ENCODE measurements at regions not wholly inside any gene's neighbourhood (a gene's known extent, or its start where the extent isn't known, plus 50 kb on each side); places are given as distances from the start of the nearest gene placed in this dataset.

DNA sequence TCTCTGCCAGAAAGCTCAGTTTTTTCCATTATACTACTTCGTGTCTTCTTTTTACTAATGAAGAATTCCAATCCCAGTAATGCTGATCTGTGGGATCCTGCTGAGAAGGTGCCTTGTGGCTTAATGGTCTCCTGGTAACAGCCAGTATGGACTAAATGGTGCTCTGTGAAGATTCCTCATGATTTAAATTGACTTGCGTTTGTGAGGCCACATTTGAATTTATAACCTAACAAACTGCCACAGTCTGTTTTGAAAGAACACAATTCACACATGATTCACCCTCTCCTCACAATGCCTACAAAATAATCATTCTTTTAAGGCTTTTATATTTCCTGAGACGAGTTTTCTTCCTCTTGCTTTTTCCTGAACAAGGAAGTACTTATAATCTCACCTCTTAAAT, 140.0 kb downstream of the MBL2 start:
- no peak for TF ChIP-seq ZFX (IDR thresholded peaks at IDR 0.05)
- TF ChIP-seq, protein P1, sequence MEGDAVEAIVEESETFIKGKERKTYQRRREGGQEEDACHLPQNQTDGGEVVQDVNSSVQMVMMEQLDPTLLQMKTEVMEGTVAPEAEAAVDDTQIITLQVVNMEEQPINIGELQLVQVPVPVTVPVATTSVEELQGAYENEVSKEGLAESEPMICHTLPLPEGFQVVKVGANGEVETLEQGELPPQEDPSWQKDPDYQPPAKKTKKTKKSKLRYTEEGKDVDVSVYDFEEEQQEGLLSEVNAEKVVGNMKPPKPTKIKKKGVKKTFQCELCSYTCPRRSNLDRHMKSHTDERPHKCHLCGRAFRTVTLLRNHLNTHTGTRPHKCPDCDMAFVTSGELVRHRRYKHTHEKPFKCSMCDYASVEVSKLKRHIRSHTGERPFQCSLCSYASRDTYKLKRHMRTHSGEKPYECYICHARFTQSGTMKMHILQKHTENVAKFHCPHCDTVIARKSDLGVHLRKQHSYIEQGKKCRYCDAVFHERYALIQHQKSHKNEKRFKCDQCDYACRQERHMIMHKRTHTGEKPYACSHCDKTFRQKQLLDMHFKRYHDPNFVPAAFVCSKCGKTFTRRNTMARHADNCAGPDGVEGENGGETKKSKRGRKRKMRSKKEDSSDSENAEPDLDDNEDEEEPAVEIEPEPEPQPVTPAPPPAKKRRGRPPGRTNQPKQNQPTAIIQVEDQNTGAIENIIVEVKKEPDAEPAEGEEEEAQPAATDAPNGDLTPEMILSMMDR (conservative IDR thresholded peaks at IDR 0.05): no peak
- no peak overlapping the region for H3K27ac ChIP-seq

- no peak overlapping the region for H3K27ac ChIP-seq
- TF ChIP-seq, protein P1 (conservative IDR thresholded peaks at IDR 0.05): no peak
- no peak for TF ChIP-seq ZFX (IDR thresholded peaks at IDR 0.05)
Measured at GRCh38 chr10:52633266-52633665, 139.3 kb downstream of the MBL2 start.

DNA sequence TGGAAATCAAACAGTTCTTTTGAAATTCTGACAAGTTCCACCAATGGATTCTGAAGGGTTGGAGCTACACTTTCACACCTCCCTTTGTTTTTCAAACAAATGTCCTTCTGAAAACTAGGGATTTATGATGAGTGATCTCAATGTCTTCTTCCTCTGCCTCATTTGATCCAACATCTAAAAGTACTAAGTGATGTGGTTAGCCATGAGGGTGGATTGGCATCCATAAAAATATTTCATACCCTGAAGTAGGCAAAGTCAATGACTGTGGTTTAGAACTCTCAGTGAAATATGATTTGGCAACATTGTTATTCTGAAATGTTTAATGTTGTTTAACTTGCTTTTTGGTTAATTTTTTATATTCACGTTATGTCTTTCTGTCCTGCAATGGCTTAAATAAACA, 136.9 kb downstream of the MBL2 start:
- TF ChIP-seq, protein P1 (conservative IDR thresholded peaks at IDR 0.05): no peak
- no peak for TF ChIP-seq ZFX (IDR thresholded peaks at IDR 0.05)
- no peak overlapping the region for H3K27ac ChIP-seq

- no peak for TF ChIP-seq ZFX (IDR thresholded peaks at IDR 0.05)
- TF ChIP-seq, protein P1 (conservative IDR thresholded peaks at IDR 0.05): no peak
- no peak overlapping the region for H3K27ac ChIP-seq
Measured at GRCh38 chr10:52636874-52637273, 135.7 kb downstream of the MBL2 start.

DNA sequence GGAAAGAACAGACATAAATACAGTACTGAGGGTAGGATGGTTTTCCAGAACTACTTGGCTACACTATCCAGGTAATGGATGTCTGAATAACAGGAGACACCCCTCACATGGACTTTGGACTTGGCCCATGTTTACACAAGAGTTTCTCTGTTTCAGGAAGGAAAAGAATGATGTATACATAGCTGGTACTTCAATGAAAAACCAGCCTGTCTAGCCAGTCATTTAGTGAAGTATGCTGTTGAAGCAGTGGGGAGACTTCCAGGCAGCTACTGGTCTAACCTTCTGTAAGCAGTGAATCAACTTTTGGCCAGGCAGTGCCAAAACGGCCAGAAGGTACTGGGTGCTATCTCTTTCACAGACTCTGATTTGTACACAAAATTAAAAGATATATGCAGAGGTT, 135.0 kb downstream of the MBL2 start:
- no peak overlapping the region for H3K27ac ChIP-seq
- TF ChIP-seq ZFX (IDR thresholded peaks at IDR 0.05): no peak
- TF ChIP-seq, protein P1 (conservative IDR thresholded peaks at IDR 0.05): no peak

DNA sequence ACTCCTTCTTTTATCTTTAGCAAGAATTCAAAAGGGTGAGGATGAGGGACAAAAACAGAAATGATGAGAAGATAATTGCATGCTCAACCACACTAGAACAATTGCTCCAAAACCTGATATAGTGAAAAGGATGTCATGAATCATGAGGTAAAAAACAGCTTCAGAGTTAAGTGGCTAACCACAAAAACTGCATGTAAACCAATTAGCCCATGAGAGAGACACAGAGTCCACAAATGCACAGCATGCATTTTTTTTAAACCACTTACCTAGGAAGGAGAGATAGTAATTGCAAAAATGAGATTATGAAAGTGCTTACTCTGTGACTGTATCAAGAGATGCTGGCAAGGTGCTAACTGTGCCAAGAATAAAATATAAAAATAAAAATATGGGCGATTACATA, 132.9 kb downstream of the MBL2 start:
- TF ChIP-seq, protein P1 (conservative IDR thresholded peaks at IDR 0.05): no peak
- no peak for TF ChIP-seq ZFX (IDR thresholded peaks at IDR 0.05)
- H3K27ac ChIP-seq: no peak overlapping the region

GRCh38 chr10:52642208-52642607, 130.4 kb downstream of the MBL2 start:
- TF ChIP-seq, protein P1 (conservative IDR thresholded peaks at IDR 0.05): no peak
- TF ChIP-seq ZFX (IDR thresholded peaks at IDR 0.05): no peak
- H3K27ac ChIP-seq: no peak overlapping the region

Data from C4-2B (cell line).